IMR-90 (cell line): ENCODE measurements at regions not wholly inside any gene's neighbourhood (a gene's known extent, or its start where the extent isn't known, plus 50 kb on each side); places are given as distances from the start of the nearest gene placed in this dataset.

Experiments used
- ATAC-seq: fragments of 200-7000 bp; cut with Tn5 transposase; 2 replicates; pipeline ENCODE4 v1.9.1; 2020; ENCODE audit warnings: low read depth, mild to moderate bottlenecking, moderate library complexity
- BruUV-seq: library from RNA; stranded (reverse); fragments of 400-500 nt; replicated peaks from 2 replicates; lab custom pipeline; 2021; lab: Mats Ljungman, UMichigan
- CTCF ChIA-PET: fragments of 300-600 bp; formaldehyde crosslinking; extraction: SDS; loops from one replicate; lab custom pipeline; 2021; ENCODE audit warnings: antibody characterized with exemption; lab: Yijun Ruan, JAX
- POLR2A ChIA-PET: fragments of 300-600 bp; sonication (Branson Sonifier 250); formaldehyde crosslinking; loops from one replicate; lab custom pipeline; 2022; ENCODE audit warnings: antibody characterized with exemption; ENCODE audit not compliant: unreplicated experiment; lab: Charles Lee
- DNase-seq: peaks from one replicate; pipeline ENCODE4 v3.0.0; 2013
- H2AFZ ChIP-seq: replicated peaks from 2 replicates; pipeline ENCODE3; 2013; ENCODE audit warnings: low read length, mild to moderate bottlenecking; ENCODE audit not compliant: poor library complexity
- H2AK5ac ChIP-seq: 2 replicates; pipeline ENCODE4 v1.6.1; 2013; ENCODE audit warnings: low read depth, low read length, inconsistent platforms
- H2AK9ac ChIP-seq: replicated peaks from 2 replicates; pipeline ENCODE3; 2013; ENCODE audit warnings: mild to moderate bottlenecking, low read depth, low read length, moderate library complexity; ENCODE audit not compliant: poor library complexity
- H2BK120ac ChIP-seq: 2 replicates; pipeline ENCODE4 v1.6.1; 2013; ENCODE audit warnings: low read depth, low read length, inconsistent platforms
- H2BK15ac ChIP-seq: 3 replicates; pipeline ENCODE4 v1.6.1; 2013; ENCODE audit warnings: low read depth, low read length, inconsistent platforms
- H2BK20ac ChIP-seq: 2 replicates; pipeline ENCODE4 v1.6.1; 2013; ENCODE audit warnings: low read depth, mild to moderate bottlenecking, inconsistent platforms, low read length, moderate library complexity
- H2BK5ac ChIP-seq: 2 replicates; pipeline ENCODE4 v1.6.1; 2013; ENCODE audit warnings: mild to moderate bottlenecking, low read depth, low read length, inconsistent platforms; ENCODE audit not compliant: poor library complexity, severe bottlenecking
- H3K14ac ChIP-seq: replicated peaks from 2 replicates; pipeline ENCODE4 v1.6.1; 2013; ENCODE audit warnings: low read depth, low read length, inconsistent platforms
- H3K18ac ChIP-seq: 2 replicates; pipeline ENCODE4 v1.6.1; 2013; ENCODE audit warnings: low read depth, low read length, control low read depth
- H3K23ac ChIP-seq: 2 replicates; pipeline ENCODE4 v1.6.1; 2013; ENCODE audit warnings: low read depth, low read length, inconsistent platforms
- H3K27ac ChIP-seq: 2 replicates; pipeline ENCODE4 v1.5.1; 2013; ENCODE audit warnings: mild to moderate bottlenecking, control low read depth, low read length; ENCODE audit not compliant: insufficient read depth
- H3K27me3 ChIP-seq: 2 replicates; pipeline ENCODE4 v1.6.1; 2013; ENCODE audit warnings: low read length; ENCODE audit not compliant: control insufficient read depth, insufficient read depth
- H3K36me3 ChIP-seq: 2 replicates; pipeline ENCODE4 v1.6.1; 2013; ENCODE audit warnings: low read length, mixed read lengths; ENCODE audit not compliant: control insufficient read depth, insufficient read depth
- H3K4ac ChIP-seq: 2 replicates; pipeline ENCODE4 v1.6.1; 2013; ENCODE audit warnings: low read depth, low read length, inconsistent platforms
- H3K4me1 ChIP-seq: 2 replicates; pipeline ENCODE4 v1.6.1; 2013; ENCODE audit warnings: low read length, mixed read lengths; ENCODE audit not compliant: control insufficient read depth, insufficient read depth
- H3K4me2 ChIP-seq: 2 replicates; pipeline ENCODE4 v1.6.1; 2013; ENCODE audit warnings: low read depth, mild to moderate bottlenecking, control low read depth, low read length, moderate library complexity
- H3K4me3 ChIP-seq: 2 replicates; pipeline ENCODE4 v1.5.1; 2013; ENCODE audit warnings: low read depth, mild to moderate bottlenecking, control low read depth, low read length, moderate library complexity; ENCODE audit not compliant: insufficient read depth
- H3K56ac ChIP-seq: 2 replicates; pipeline ENCODE4 v1.6.1; 2013; ENCODE audit warnings: low read length, inconsistent platforms; ENCODE audit not compliant: insufficient read depth; ENCODE audit errors: extremely low read depth
- H3K79me1 ChIP-seq, 2 experiments: 2 replicates each; pipeline ENCODE4 v1.6.1; 2013; ENCODE audit warnings: low read length in 2 of 2, inconsistent platforms in 1 of 2, low read depth in 1 of 2
- H3K9ac ChIP-seq: 2 replicates; pipeline ENCODE4 v1.6.1; 2013; ENCODE audit warnings: low read depth, low read length, control low read depth
- H3K9me1 ChIP-seq: 2 replicates; pipeline ENCODE4 v1.6.1; 2013; ENCODE audit warnings: low read length, inconsistent platforms; ENCODE audit not compliant: insufficient read depth
- H3K9me3 ChIP-seq: 2 replicates; pipeline ENCODE4 v1.6.1; 2013; ENCODE audit warnings: low read length; ENCODE audit not compliant: control insufficient read depth, insufficient read depth
- H4K20me1 ChIP-seq: 2 replicates; pipeline ENCODE4 v1.6.1; 2013; ENCODE audit warnings: low read length, inconsistent platforms; ENCODE audit not compliant: insufficient read depth
- H4K5ac ChIP-seq: 2 replicates; pipeline ENCODE4 v1.6.1; 2013; ENCODE audit warnings: mild to moderate bottlenecking, low read depth, low read length, control low read depth
- H4K8ac ChIP-seq, 2 experiments: 2 replicates each; pipeline ENCODE4 v1.6.1; 2013; ENCODE audit warnings: low read depth in 2 of 2, low read length in 2 of 2, control low read depth in 1 of 2, inconsistent platforms in 1 of 2
- H4K91ac ChIP-seq: 2 replicates; pipeline ENCODE4 v1.6.1; 2013; ENCODE audit warnings: low read depth, low read length, inconsistent platforms; ENCODE audit not compliant: insufficient read depth
- BHLHE40 ChIP-seq: fragments of 150-350 bp; IDR thresholded peaks from 2 replicates; pipeline ENCODE4 v1.6.1; 2016; ENCODE audit warnings: mild to moderate bottlenecking, low read depth, low read length
- CEBPB ChIP-seq: IDR thresholded peaks from 2 replicates; pipeline ENCODE4 v1.6.1; 2012; ENCODE audit warnings: low read depth, low read length, improper control_type of control experiment
- FOS ChIP-seq: fragments of 150-350 bp; IDR thresholded peaks from 2 replicates; pipeline ENCODE4 v1.6.1; 2016; ENCODE audit warnings: low read depth, low read length
- MAFK ChIP-seq: IDR thresholded peaks from 2 replicates; pipeline ENCODE4 v1.6.1; 2012; ENCODE audit warnings: low read depth, low read length, improper control_type of control experiment
- MAZ ChIP-seq: IDR thresholded peaks from 2 replicates; pipeline ENCODE4 v1.6.1; 2012; ENCODE audit warnings: low read depth, mild to moderate bottlenecking, low read length, improper control_type of control experiment, moderate library complexity, borderline replicate concordance
- MXI1 ChIP-seq: IDR thresholded peaks from 2 replicates; pipeline ENCODE4 v1.6.1; 2012; ENCODE audit warnings: low read depth, mild to moderate bottlenecking, low read length, moderate library complexity, borderline replicate concordance
- NFE2L2 ChIP-seq: fragments of 150-350 bp; IDR thresholded peaks from 2 replicates; pipeline ENCODE4 v1.6.1; 2016; ENCODE audit warnings: low read depth, mild to moderate bottlenecking, low read length
- POLR2A ChIP-seq: IDR thresholded peaks from 2 replicates; pipeline ENCODE4 v1.6.1; 2012; ENCODE audit warnings: mild to moderate bottlenecking, low read depth, low read length
- RAD21 ChIP-seq: IDR thresholded peaks from 2 replicates; pipeline ENCODE4 v1.6.1; 2012; ENCODE audit warnings: low read length, improper control_type of control experiment
- RCOR1 ChIP-seq: IDR thresholded peaks from 2 replicates; pipeline ENCODE4 v1.6.1; 2012; ENCODE audit warnings: mild to moderate bottlenecking, low read length, improper control_type of control experiment; ENCODE audit not compliant: insufficient replicate concordance
- RFX5 ChIP-seq: IDR thresholded peaks from 2 replicates; pipeline ENCODE4 v1.8.0; 2012; ENCODE audit warnings: low read depth, mild to moderate bottlenecking, low read length, moderate library complexity
- SMC3 ChIP-seq: fragments of 150-350 bp; IDR thresholded peaks from 2 replicates; pipeline ENCODE4 v1.6.1; 2016; ENCODE audit warnings: low read depth, mild to moderate bottlenecking, antibody characterized with exemption, low read length, moderate library complexity
- WGBS, 2 experiments: methylation state at CpG; one replicate each; pipeline versions ENCODE4 v1.1.5 to v1.1.7; 2013; ENCODE audit warnings: missing lambda C conversion rate in 2 of 2; ENCODE audit not compliant: insufficient read length in 1 of 2; ENCODE audit errors: extremely low coverage in 2 of 2; 5-methylcytosine and 5-hydroxymethylcytosine counted together
- dilution Hi-C: fragments of 300-500 bp; cut with HindIII; formaldehyde crosslinking; loops from one replicate; pipeline ENCODE4 v1.14.3; 2018; ENCODE audit warnings: low sequenced_read_pairs; ENCODE audit not compliant: unreplicated experiment
- in situ Hi-C: fragments of 300-500 bp; cut with MboI; formaldehyde crosslinking; loops from 3 replicates; pipeline ENCODE4 v1.14.3; 2019; ENCODE audit warnings: low sequenced_read_pairs, inconsistent platforms, mixed read lengths
- intact Hi-C: fragments of 100-400 bp; cut with micrococcal nuclease; formaldehyde crosslinking; loops from 2 replicates; pipeline ENCODE4 v1.10.0; 2022
- TF ChIP-seq, protein P1 (sequence below): conservative IDR thresholded peaks from 2 replicates; pipeline ENCODE4 v1.5.1; 2012; ENCODE audit warnings: mild to moderate bottlenecking, low read depth, low read length, improper control_type of control experiment
- TF ChIP-seq, protein P2 (sequence below): fragments of 150-350 bp; IDR thresholded peaks from 2 replicates; pipeline ENCODE4 v1.6.1; 2016; ENCODE audit warnings: low read depth, mild to moderate bottlenecking, low read length, moderate library complexity, borderline replicate concordance
- TF ChIP-seq, protein P3 (sequence below): fragments of 150-350 bp; IDR thresholded peaks from 2 replicates; pipeline ENCODE4 v1.6.1; 2017; ENCODE audit warnings: mild to moderate bottlenecking, antibody characterized with exemption, low read length, low read depth

DNA sequence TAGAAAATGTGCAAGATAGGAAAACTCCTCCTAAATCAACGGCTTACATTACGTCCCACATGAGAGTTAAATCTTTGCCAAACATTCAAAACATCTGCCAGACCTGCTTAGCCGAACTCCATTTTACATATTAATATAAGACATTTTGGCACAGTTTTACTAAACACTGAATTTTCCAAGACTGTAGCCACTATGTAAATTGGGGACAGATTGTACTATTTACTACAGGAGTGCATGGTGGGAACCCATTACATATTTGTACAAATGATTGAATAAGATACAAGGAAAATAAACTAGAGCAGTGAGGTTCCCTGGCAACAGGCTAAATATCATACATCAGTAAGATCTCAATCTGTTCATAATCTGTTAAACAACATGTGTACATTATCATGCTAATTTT, 1234.4 kb downstream of the KCNT2 start:
- H3K27ac ChIP-seq = no peak overlapping the region
- no TSS peak for BruUV-seq

More for the DNA sequence above, 1234.4 kb downstream of the KCNT2 start:
- Histone ChIP-seq H3K36me3 (no peaks in the 10 kb centered on the region), H3K79me1 (no peaks in the 10 kb centered on the region), H2AK5ac (no peak overlapping the region), H3K4ac (no peak overlapping the region), H2BK120ac (no peak overlapping the region), H3K23ac (no peak overlapping the region), H2BK5ac (no peak overlapping the region), H2AK9ac (no peak overlapping the region), H2AFZ (no peak overlapping the region), H3K27me3 (no peaks in the 10 kb centered on the region), H3K4me2 (no peak overlapping the region), H4K20me1 (no peaks in the 10 kb centered on the region), H3K14ac (no peak overlapping the region), H4K8ac (no peak overlapping the region), H3K56ac (no peak overlapping the region), H3K9ac (no peak overlapping the region), H3K4me1 (no peaks in the 10 kb centered on the region), H2BK15ac (no peak overlapping the region), H3K4me3 (no peak overlapping the region), H3K9me3 (no peaks in the 10 kb centered on the region), H3K18ac (no peak overlapping the region), H2BK20ac (no peak overlapping the region), H3K9me1 (no peaks in the 10 kb centered on the region), H4K91ac (no peak overlapping the region), H4K5ac (no peak overlapping the region)
- DNase-seq (no peak), ATAC-seq (no peak)
- dilution Hi-C loops = no loop called here
- WGBS, 2 experiments = no CpG with 5 or more reads among the region's 3 CpGs
- ChIA-PET POLR2A (no interaction called here), CTCF (no interaction called here)
- no peak for TF ChIP-seq RCOR1
- TF ChIP-seq POLR2A = no peak
- TF ChIP-seq, protein P1, sequence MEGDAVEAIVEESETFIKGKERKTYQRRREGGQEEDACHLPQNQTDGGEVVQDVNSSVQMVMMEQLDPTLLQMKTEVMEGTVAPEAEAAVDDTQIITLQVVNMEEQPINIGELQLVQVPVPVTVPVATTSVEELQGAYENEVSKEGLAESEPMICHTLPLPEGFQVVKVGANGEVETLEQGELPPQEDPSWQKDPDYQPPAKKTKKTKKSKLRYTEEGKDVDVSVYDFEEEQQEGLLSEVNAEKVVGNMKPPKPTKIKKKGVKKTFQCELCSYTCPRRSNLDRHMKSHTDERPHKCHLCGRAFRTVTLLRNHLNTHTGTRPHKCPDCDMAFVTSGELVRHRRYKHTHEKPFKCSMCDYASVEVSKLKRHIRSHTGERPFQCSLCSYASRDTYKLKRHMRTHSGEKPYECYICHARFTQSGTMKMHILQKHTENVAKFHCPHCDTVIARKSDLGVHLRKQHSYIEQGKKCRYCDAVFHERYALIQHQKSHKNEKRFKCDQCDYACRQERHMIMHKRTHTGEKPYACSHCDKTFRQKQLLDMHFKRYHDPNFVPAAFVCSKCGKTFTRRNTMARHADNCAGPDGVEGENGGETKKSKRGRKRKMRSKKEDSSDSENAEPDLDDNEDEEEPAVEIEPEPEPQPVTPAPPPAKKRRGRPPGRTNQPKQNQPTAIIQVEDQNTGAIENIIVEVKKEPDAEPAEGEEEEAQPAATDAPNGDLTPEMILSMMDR = no peak
- TF ChIP-seq, protein P2, sequence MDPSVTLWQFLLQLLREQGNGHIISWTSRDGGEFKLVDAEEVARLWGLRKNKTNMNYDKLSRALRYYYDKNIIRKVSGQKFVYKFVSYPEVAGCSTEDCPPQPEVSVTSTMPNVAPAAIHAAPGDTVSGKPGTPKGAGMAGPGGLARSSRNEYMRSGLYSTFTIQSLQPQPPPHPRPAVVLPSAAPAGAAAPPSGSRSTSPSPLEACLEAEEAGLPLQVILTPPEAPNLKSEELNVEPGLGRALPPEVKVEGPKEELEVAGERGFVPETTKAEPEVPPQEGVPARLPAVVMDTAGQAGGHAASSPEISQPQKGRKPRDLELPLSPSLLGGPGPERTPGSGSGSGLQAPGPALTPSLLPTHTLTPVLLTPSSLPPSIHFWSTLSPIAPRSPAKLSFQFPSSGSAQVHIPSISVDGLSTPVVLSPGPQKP = no peak
- TF ChIP-seq, protein P3, sequence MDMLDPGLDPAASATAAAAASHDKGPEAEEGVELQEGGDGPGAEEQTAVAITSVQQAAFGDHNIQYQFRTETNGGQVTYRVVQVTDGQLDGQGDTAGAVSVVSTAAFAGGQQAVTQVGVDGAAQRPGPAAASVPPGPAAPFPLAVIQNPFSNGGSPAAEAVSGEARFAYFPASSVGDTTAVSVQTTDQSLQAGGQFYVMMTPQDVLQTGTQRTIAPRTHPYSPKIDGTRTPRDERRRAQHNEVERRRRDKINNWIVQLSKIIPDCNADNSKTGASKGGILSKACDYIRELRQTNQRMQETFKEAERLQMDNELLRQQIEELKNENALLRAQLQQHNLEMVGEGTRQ = no peak
- TF ChIP-seq FOS = no peak
- TF ChIP-seq CEBPB = no peak
- TF ChIP-seq NFE2L2 = no peak
- no peak for TF ChIP-seq RFX5
- no peak for TF ChIP-seq MXI1
- no peak for TF ChIP-seq SMC3
- no peak for TF ChIP-seq RAD21
- TF ChIP-seq MAZ = no peak
- no peak for TF ChIP-seq BHLHE40
- TF ChIP-seq MAFK = no peak
- intact Hi-C loops = no loop called here
- in situ Hi-C loops = no loop called here
